ENCODE measurements at regions not wholly inside any gene's neighbourhood (a gene's known extent, or its start where the extent isn't known, plus 50 kb on each side); places are given as distances from the start of the nearest gene placed in this dataset.

DNA sequence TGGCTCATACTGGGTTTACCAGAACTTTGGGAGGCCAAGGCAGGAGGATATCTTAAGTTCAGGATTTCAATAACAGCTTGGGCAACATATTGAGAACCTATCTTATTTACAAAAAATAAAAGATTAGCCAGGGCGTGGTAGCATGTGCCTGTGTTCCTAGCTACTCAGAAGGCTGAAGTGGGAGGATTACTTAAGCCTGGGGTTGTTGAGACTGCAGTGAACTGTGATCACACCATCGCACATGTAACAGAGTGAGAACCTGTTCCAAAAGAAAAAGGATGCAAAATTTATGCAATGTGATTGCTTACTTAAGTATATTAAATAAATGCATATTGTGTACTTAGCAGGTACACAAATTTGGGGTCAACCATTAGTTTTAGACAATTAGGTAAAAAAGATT lies 768.9 kb upstream of the CDH7 start:
- TF ChIP-seq, protein P1, sequence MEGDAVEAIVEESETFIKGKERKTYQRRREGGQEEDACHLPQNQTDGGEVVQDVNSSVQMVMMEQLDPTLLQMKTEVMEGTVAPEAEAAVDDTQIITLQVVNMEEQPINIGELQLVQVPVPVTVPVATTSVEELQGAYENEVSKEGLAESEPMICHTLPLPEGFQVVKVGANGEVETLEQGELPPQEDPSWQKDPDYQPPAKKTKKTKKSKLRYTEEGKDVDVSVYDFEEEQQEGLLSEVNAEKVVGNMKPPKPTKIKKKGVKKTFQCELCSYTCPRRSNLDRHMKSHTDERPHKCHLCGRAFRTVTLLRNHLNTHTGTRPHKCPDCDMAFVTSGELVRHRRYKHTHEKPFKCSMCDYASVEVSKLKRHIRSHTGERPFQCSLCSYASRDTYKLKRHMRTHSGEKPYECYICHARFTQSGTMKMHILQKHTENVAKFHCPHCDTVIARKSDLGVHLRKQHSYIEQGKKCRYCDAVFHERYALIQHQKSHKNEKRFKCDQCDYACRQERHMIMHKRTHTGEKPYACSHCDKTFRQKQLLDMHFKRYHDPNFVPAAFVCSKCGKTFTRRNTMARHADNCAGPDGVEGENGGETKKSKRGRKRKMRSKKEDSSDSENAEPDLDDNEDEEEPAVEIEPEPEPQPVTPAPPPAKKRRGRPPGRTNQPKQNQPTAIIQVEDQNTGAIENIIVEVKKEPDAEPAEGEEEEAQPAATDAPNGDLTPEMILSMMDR (IDR thresholded peaks at IDR 0.05) = no peak
- no peak for TF ChIP-seq POLR2A (IDR thresholded peaks at IDR 0.05)

All from body of pancreas (tissue), 4 donors.